SK-N-SH treated with all-trans-retinoic acid at 6 μM for 48 hours (cell line): ENCODE measurements at regions not wholly inside any gene's neighbourhood (a gene's known extent, or its start where the extent isn't known, plus 50 kb on each side); places are given as distances from the start of the nearest gene placed in this dataset.

Source experiments
- ATAC-seq: fragments of 200-7000 bp; cut with Tn5 transposase; 3 replicates; pipeline ENCODE4 v1.9.1; 2020; ENCODE audit warnings: mild to moderate bottlenecking, moderate library complexity
- ARNTL ChIP-seq: fragments of 450-650 bp; formaldehyde crosslinking; IDR thresholded peaks from 2 replicates; pipeline ENCODE4 v1.5.0; 2020; ENCODE audit warnings: low read depth, mild to moderate bottlenecking, moderate library complexity, borderline replicate concordance
- BACH2 ChIP-seq: fragments of 250-450 bp; sonication (Bioruptor Pico); IDR thresholded peaks from 2 replicates; pipeline ENCODE4 v1.9.0; 2021; ENCODE audit warnings: mild to moderate bottlenecking, borderline replicate concordance
- CSDC2 ChIP-seq: fragments of 250-450 bp; sonication (Bioruptor Pico); IDR thresholded peaks from 2 replicates; pipeline ENCODE4 v1.5.0; 2020; ENCODE audit warnings: mild to moderate bottlenecking, moderate library complexity
- CSRNP3 ChIP-seq: fragments of 250-450 bp; sonication (Bioruptor Pico); IDR thresholded peaks from 2 replicates; pipeline ENCODE4 v1.5.1; 2021; ENCODE audit warnings: mild to moderate bottlenecking, moderate library complexity
- ESRRG ChIP-seq: fragments of 250-450 bp; sonication (Bioruptor Pico); IDR thresholded peaks from 2 replicates; pipeline ENCODE4 v1.6.1; 2021; ENCODE audit warnings: mild to moderate bottlenecking
- GLIS3 ChIP-seq: fragments of 250-450 bp; sonication (Bioruptor Pico); IDR thresholded peaks from 2 replicates; pipeline ENCODE4 v1.5.0; 2020; ENCODE audit warnings: mild to moderate bottlenecking, moderate library complexity
- ISL1 ChIP-seq: fragments of 250-450 bp; sonication (Bioruptor Pico); IDR thresholded peaks from 2 replicates; pipeline ENCODE4 v2.1.2; 2022; ENCODE audit warnings: mild to moderate bottlenecking, moderate library complexity
- PATZ1 ChIP-seq: fragments of 250-450 bp; sonication (Bioruptor Pico); IDR thresholded peaks from 2 replicates; pipeline ENCODE4 v1.8.0; 2020; ENCODE audit warnings: mild to moderate bottlenecking, moderate library complexity, borderline replicate concordance
- PPARA ChIP-seq: fragments of 250-450 bp; sonication (Bioruptor Pico); IDR thresholded peaks from 2 replicates; pipeline ENCODE4 v1.5.0; 2020; ENCODE audit warnings: mild to moderate bottlenecking, borderline replicate concordance
- RARB ChIP-seq: fragments of 250-450 bp; sonication (Bioruptor Pico); IDR thresholded peaks from 2 replicates; pipeline ENCODE4 v1.8.0; 2021; ENCODE audit warnings: mild to moderate bottlenecking, moderate library complexity
- SNAI2 ChIP-seq: fragments of 250-450 bp; sonication (Bioruptor Pico); IDR thresholded peaks from 2 replicates; pipeline ENCODE4 v1.5.0; 2020; ENCODE audit warnings: mild to moderate bottlenecking, moderate library complexity
- TCF4 ChIP-seq: fragments of 250-450 bp; sonication (Bioruptor Pico); IDR thresholded peaks from 2 replicates; pipeline ENCODE4 v1.8.0; 2021; ENCODE audit warnings: mild to moderate bottlenecking, moderate library complexity, borderline replicate concordance
- TOX ChIP-seq: fragments of 250-450 bp; sonication (Bioruptor Pico); IDR thresholded peaks from 2 replicates; pipeline ENCODE4 v1.8.0; 2021; ENCODE audit warnings: mild to moderate bottlenecking, moderate library complexity, borderline replicate concordance
- ZC3H10 ChIP-seq: fragments of 250-450 bp; sonication (Bioruptor Pico); IDR thresholded peaks from 2 replicates; pipeline ENCODE4 v1.5.1; 2021; ENCODE audit warnings: mild to moderate bottlenecking, moderate library complexity
- ZFP3 ChIP-seq: fragments of 250-450 bp; sonication (Bioruptor Pico); IDR thresholded peaks from 2 replicates; pipeline ENCODE4 v1.5.0; 2020; ENCODE audit warnings: mild to moderate bottlenecking, moderate library complexity
- ZNF70 ChIP-seq: fragments of 450-650 bp; formaldehyde crosslinking; IDR thresholded peaks from 2 replicates; pipeline ENCODE4 v1.5.0; 2020; ENCODE audit warnings: mild to moderate bottlenecking, moderate library complexity
- ZNF8 ChIP-seq: fragments of 450-650 bp; formaldehyde crosslinking; IDR thresholded peaks from 2 replicates; pipeline ENCODE4 v1.5.0; 2020; ENCODE audit warnings: mild to moderate bottlenecking, moderate library complexity
- TF ChIP-seq, protein P1 (sequence below): fragments of 250-450 bp; sonication (Bioruptor Pico); IDR thresholded peaks from 2 replicates; pipeline ENCODE4 v1.5.0; 2020; ENCODE audit warnings: mild to moderate bottlenecking, moderate library complexity
- TF ChIP-seq, protein P2 (sequence below): fragments of 250-450 bp; sonication (Bioruptor Pico); IDR thresholded peaks from 2 replicates; pipeline ENCODE4 v1.5.1; 2020; ENCODE audit warnings: low read depth, mild to moderate bottlenecking, moderate library complexity

DNA sequence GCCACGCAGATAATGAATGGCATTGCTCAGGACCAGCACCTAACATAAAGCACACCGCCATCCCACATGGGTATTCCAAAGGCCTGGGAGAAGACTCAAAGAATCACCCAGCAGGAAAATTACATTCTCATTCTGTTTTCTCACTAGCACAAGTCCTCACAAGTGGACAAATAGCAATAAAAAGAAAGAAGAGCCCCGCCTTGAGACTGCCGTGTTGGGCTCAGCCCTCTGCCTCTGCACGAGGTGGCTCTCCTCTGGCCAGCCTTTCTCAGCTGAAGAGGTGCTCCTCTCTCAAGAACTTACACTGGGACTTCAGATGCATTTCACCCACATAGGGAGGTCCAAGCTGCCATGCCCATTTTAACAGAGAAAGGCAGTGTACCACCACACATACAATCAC, 207.5 kb downstream of the SPTSSA start:
- TF ChIP-seq TCF4 (CRISPR knock-in tag) (no peak), ARNTL (CRISPR knock-in tag) (no peak), CSDC2 (no peak), ZFP3 (no peak), ISL1 (no peak), ZC3H10 (CRISPR knock-in tag) (no peak), TOX (CRISPR knock-in tag) (no peak), CSRNP3 (CRISPR knock-in tag) (no peak), SNAI2 (no peak), PATZ1 (no peak), ZNF8 (no peak), ZNF70 (CRISPR knock-in tag) (no peak)
- TF ChIP-seq, protein P1, sequence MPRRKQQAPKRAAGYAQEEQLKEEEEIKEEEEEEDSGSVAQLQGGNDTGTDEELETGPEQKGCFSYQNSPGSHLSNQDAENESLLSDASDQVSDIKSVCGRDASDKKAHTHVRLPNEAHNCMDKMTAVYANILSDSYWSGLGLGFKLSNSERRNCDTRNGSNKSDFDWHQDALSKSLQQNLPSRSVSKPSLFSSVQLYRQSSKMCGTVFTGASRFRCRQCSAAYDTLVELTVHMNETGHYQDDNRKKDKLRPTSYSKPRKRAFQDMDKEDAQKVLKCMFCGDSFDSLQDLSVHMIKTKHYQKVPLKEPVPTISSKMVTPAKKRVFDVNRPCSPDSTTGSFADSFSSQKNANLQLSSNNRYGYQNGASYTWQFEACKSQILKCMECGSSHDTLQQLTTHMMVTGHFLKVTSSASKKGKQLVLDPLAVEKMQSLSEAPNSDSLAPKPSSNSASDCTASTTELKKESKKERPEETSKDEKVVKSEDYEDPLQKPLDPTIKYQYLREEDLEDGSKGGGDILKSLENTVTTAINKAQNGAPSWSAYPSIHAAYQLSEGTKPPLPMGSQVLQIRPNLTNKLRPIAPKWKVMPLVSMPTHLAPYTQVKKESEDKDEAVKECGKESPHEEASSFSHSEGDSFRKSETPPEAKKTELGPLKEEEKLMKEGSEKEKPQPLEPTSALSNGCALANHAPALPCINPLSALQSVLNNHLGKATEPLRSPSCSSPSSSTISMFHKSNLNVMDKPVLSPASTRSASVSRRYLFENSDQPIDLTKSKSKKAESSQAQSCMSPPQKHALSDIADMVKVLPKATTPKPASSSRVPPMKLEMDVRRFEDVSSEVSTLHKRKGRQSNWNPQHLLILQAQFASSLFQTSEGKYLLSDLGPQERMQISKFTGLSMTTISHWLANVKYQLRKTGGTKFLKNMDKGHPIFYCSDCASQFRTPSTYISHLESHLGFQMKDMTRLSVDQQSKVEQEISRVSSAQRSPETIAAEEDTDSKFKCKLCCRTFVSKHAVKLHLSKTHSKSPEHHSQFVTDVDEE (CRISPR knock-in tag): no peak
- TF ChIP-seq, protein P2, sequence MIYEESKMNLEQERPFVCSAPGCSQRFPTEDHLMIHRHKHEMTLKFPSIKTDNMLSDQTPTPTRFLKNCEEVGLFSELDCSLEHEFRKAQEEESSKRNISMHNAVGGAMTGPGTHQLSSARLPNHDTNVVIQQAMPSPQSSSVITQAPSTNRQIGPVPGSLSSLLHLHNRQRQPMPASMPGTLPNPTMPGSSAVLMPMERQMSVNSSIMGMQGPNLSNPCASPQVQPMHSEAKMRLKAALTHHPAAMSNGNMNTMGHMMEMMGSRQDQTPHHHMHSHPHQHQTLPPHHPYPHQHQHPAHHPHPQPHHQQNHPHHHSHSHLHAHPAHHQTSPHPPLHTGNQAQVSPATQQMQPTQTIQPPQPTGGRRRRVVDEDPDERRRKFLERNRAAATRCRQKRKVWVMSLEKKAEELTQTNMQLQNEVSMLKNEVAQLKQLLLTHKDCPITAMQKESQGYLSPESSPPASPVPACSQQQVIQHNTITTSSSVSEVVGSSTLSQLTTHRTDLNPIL (CRISPR knock-in tag): no peak

DNA sequence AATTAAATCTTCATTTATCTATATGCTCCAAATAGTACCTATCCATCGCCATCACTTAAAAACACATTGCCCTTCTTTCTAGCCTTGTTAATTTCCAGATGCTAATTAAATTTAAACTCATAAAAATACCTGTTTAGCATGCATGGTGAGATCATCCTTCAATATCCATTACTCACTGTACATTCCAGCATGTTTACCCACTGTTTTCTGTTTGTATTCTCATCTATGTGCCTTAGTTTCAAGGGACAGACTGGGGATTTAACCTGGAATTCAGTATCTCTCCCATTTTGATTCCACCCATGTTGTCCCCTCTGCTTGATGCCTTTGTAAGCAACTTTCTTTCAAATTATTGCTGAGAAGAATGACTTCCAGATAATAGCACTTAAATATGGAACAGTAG, 208.0 kb downstream of the SPTSSA start:
- TF ChIP-seq, protein P2 (CRISPR knock-in tag): no peak
- no peak for ATAC-seq

More for the DNA sequence above, 207.5 kb downstream of the SPTSSA start:
- ATAC-seq: no peak

DNA sequence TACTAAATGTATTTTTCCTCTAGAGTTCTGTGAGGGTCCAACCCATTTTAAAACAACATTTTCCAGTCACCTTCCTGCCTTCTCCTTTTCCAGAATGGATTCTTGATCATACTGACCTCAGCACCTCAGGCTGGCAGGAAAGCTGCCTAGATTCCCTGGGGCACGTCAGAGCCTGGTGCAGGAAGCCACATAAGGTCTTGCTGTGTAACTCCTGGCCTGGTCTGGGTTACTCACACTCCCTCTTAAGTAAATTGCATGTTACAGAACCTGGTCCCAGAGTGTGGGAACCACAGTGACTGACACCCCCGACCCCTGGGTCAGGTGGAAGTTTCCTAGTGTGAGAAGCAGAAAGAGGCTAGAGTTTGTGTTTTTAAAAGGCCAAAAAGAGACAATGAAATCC, 209.8 kb downstream of the SPTSSA start:
- no peak for ATAC-seq
- TF ChIP-seq, protein P2 (CRISPR knock-in tag): no peak
- TF ChIP-seq SNAI2 (no peak), ZFP3 (no peak), ESRRG (CRISPR knock-in tag) (no peak), RARB (CRISPR knock-in tag) (no peak), BACH2 (no peak), ARNTL (CRISPR knock-in tag) (no peak), TOX (CRISPR knock-in tag) (no peak), PPARA (no peak), GLIS3 (CRISPR knock-in tag) (no peak)
- TF ChIP-seq, protein P1 (CRISPR knock-in tag): no peak
